ENCODE measurements at regions not wholly inside any gene's neighbourhood (a gene's known extent, or its start where the extent isn't known, plus 50 kb on each side); places are given as distances from the start of the nearest gene placed in this dataset.

DNA sequence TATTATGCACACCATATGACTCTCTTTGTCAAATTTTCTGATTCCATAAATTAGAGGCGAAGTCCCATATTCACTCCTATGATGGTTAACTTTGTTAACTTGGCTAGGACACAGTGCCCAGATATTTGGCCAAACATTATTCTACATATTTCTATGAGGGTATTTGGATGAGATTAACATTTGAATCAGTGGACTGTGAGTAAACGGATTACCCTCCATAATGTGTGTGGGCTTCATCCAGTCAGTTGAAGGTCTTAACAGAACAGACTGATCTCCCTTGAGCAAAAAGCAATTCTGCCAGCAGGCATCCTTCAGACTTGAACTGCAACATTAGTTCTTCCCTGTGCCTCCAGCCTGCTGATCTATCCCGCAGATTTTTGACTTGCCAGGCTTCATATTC lies 69.9 kb downstream of the FZD4 start:
- ChIA-PET CTCF (no interaction called here), POLR2A (no interaction called here)
- DNase-seq (ENCODE audit: low spot score) (no peak), ATAC-seq (no peak)
- Mint-ChIP-seq H3K27me3 (ENCODE audit: low read depth) (no peaks in the 10 kb centered on the region), H3K9me3 (peaks cover 8% of the 10 kb centered on the region), H3K27ac (no peak overlapping the region), H3K4me1 (no peaks in the 10 kb centered on the region), H3K36me3 (peaks cover 5% of the 10 kb centered on the region), H3K4me3 (no peak overlapping the region)
- TF ChIP-seq ZNF263 (CRISPR knock-in tag; IDR thresholded peaks at IDR 0.05; ENCODE audit: low read depth), result no peak
- no peak for TF ChIP-seq NFE2L1 (CRISPR knock-in tag; IDR thresholded peaks at IDR 0.05)
- TF ChIP-seq, protein P1, sequence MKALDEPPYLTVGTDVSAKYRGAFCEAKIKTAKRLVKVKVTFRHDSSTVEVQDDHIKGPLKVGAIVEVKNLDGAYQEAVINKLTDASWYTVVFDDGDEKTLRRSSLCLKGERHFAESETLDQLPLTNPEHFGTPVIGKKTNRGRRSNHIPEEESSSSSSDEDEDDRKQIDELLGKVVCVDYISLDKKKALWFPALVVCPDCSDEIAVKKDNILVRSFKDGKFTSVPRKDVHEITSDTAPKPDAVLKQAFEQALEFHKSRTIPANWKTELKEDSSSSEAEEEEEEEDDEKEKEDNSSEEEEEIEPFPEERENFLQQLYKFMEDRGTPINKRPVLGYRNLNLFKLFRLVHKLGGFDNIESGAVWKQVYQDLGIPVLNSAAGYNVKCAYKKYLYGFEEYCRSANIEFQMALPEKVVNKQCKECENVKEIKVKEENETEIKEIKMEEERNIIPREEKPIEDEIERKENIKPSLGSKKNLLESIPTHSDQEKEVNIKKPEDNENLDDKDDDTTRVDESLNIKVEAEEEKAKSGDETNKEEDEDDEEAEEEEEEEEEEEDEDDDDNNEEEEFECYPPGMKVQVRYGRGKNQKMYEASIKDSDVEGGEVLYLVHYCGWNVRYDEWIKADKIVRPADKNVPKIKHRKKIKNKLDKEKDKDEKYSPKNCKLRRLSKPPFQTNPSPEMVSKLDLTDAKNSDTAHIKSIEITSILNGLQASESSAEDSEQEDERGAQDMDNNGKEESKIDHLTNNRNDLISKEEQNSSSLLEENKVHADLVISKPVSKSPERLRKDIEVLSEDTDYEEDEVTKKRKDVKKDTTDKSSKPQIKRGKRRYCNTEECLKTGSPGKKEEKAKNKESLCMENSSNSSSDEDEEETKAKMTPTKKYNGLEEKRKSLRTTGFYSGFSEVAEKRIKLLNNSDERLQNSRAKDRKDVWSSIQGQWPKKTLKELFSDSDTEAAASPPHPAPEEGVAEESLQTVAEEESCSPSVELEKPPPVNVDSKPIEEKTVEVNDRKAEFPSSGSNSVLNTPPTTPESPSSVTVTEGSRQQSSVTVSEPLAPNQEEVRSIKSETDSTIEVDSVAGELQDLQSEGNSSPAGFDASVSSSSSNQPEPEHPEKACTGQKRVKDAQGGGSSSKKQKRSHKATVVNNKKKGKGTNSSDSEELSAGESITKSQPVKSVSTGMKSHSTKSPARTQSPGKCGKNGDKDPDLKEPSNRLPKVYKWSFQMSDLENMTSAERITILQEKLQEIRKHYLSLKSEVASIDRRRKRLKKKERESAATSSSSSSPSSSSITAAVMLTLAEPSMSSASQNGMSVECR (CRISPR knock-in tag; IDR thresholded peaks at IDR 0.05; ENCODE audit: borderline replicate concordance), result no peak
- TF ChIP-seq SMAD3 (CRISPR knock-in tag; IDR thresholded peaks at IDR 0.05; ENCODE audit: borderline replicate concordance), result no peak
- TF ChIP-seq, protein P2, sequence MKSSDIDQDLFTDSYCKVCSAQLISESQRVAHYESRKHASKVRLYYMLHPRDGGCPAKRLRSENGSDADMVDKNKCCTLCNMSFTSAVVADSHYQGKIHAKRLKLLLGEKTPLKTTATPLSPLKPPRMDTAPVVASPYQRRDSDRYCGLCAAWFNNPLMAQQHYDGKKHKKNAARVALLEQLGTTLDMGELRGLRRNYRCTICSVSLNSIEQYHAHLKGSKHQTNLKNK (CRISPR knock-in tag; IDR thresholded peaks at IDR 0.05), result no peak
- TF ChIP-seq ZNF396 (CRISPR knock-in tag; IDR thresholded peaks at IDR 0.05; ENCODE audit: borderline replicate concordance), result no peak
- no peak for TF ChIP-seq ATF1 (CRISPR knock-in tag; IDR thresholded peaks at IDR 0.05)
- TF ChIP-seq, protein P3, sequence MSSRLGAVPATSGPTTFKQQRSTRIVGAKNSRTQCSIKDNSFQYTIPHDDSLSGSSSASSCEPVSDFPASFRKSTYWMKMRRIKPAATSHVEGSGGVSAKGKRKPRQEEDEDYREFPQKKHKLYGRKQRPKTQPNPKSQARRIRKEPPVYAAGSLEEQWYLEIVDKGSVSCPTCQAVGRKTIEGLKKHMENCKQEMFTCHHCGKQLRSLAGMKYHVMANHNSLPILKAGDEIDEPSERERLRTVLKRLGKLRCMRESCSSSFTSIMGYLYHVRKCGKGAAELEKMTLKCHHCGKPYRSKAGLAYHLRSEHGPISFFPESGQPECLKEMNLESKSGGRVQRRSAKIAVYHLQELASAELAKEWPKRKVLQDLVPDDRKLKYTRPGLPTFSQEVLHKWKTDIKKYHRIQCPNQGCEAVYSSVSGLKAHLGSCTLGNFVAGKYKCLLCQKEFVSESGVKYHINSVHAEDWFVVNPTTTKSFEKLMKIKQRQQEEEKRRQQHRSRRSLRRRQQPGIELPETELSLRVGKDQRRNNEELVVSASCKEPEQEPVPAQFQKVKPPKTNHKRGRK (CRISPR knock-in tag; IDR thresholded peaks at IDR 0.05; ENCODE audit: borderline replicate concordance), result no peak
- no peak for TF ChIP-seq ELF4 (CRISPR knock-in tag; IDR thresholded peaks at IDR 0.05; ENCODE audit: low read depth)
- TF ChIP-seq, protein P4, sequence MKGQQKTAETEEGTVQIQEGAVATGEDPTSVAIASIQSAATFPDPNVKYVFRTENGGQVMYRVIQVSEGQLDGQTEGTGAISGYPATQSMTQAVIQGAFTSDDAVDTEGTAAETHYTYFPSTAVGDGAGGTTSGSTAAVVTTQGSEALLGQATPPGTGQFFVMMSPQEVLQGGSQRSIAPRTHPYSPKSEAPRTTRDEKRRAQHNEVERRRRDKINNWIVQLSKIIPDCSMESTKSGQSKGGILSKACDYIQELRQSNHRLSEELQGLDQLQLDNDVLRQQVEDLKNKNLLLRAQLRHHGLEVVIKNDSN (CRISPR knock-in tag; IDR thresholded peaks at IDR 0.05), result no peak
- TF ChIP-seq MYBL2 (CRISPR knock-in tag; IDR thresholded peaks at IDR 0.05), result no peak
- TF ChIP-seq, protein P5, sequence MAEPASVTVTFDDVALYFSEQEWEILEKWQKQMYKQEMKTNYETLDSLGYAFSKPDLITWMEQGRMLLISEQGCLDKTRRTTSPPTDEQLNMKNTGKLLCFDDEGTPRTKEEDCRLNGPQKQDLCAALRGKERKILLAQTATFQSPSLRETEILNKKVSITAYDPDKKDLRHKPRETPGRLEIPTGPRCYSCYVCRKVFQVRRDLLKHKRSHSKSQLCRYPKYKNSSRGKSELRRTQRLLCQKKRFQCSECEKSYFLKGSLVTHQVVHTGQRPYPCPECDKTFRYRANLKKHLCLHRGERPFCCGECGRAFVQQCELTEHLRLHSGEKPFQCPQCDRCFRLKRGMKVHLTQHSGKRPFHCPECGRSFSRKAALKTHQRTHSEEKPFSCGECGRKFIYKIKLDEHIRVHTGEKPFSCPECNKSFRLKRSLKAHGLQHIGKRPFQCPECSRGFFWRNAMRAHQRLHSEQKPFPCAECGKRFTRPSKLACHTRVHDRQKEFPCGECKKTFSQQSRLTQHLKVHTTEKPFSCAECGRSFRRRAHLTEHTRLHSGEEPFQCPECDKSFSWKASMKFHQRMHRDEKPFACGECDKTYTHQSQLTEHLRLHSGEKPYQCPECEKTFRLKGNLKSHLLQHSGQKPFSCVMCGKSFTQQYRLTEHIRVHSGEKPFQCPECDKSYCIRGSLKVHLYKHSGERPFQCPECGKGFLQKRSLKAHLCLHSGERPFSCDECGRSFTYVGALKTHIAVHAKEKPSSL (CRISPR knock-in tag; conservative IDR thresholded peaks at IDR 0.05), result no peak
- TF ChIP-seq ZNF219 (CRISPR knock-in tag; IDR thresholded peaks at IDR 0.05; ENCODE audit: borderline replicate concordance), result no peak
- TF ChIP-seq, protein P6, sequence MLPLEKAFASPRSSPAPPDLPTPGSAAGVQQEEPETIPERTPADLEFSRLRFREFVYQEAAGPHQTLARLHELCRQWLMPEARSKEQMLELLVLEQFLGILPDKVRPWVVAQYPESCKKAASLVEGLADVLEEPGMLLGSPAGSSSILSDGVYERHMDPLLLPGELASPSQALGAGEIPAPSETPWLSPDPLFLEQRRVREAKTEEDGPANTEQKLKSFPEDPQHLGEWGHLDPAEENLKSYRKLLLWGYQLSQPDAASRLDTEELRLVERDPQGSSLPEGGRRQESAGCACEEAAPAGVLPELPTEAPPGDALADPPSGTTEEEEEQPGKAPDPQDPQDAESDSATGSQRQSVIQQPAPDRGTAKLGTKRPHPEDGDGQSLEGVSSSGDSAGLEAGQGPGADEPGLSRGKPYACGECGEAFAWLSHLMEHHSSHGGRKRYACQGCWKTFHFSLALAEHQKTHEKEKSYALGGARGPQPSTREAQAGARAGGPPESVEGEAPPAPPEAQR (CRISPR knock-in tag; IDR thresholded peaks at IDR 0.05), result no peak
- TF ChIP-seq, protein P7, sequence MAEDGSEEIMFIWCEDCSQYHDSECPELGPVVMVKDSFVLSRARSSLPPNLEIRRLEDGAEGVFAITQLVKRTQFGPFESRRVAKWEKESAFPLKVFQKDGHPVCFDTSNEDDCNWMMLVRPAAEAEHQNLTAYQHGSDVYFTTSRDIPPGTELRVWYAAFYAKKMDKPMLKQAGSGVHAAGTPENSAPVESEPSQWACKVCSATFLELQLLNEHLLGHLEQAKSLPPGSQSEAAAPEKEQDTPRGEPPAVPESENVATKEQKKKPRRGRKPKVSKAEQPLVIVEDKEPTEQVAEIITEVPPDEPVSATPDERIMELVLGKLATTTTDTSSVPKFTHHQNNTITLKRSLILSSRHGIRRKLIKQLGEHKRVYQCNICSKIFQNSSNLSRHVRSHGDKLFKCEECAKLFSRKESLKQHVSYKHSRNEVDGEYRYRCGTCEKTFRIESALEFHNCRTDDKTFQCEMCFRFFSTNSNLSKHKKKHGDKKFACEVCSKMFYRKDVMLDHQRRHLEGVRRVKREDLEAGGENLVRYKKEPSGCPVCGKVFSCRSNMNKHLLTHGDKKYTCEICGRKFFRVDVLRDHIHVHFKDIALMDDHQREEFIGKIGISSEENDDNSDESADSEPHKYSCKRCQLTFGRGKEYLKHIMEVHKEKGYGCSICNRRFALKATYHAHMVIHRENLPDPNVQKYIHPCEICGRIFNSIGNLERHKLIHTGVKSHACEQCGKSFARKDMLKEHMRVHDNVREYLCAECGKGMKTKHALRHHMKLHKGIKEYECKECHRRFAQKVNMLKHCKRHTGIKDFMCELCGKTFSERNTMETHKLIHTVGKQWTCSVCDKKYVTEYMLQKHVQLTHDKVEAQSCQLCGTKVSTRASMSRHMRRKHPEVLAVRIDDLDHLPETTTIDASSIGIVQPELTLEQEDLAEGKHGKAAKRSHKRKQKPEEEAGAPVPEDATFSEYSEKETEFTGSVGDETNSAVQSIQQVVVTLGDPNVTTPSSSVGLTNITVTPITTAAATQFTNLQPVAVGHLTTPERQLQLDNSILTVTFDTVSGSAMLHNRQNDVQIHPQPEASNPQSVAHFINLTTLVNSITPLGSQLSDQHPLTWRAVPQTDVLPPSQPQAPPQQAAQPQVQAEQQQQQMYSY (CRISPR knock-in tag; IDR thresholded peaks at IDR 0.05), result no peak
- no peak for TF ChIP-seq CREB1 (CRISPR knock-in tag; IDR thresholded peaks at IDR 0.05)
- TF ChIP-seq SMAD4 (CRISPR knock-in tag; IDR thresholded peaks at IDR 0.05), result no peak

Data from WTC11 (cell line).